ENCODE measurements at regions not wholly inside any gene's neighbourhood (a gene's known extent, or its start where the extent isn't known, plus 50 kb on each side); places are given as distances from the start of the nearest gene placed in this dataset.

GRCh38 chr15:94734460-94734859 lies 503.1 kb downstream of the MCTP2 start:
- no peak overlapping the region for H3K18ac ChIP-seq (ENCODE audit: low read length)
- no peak overlapping the region for H2AFZ ChIP-seq (ENCODE audit: insufficient read depth, low read length, poor library complexity)
- no peak overlapping the region for H3K23ac ChIP-seq (ENCODE audit: low read length)
- H3K79me2 ChIP-seq (ENCODE audit: control insufficient read depth, insufficient read depth, low read length, poor library complexity), result no peaks in the 10 kb centered on the region
- no peak overlapping the region for H3K9ac ChIP-seq (ENCODE audit: low read length)
- no peak overlapping the region for H2AK5ac ChIP-seq (ENCODE audit: low read length)
- WGBS (ENCODE audit: extremely low coverage, insufficient coverage, insufficient read length), result no CpG with 5 or more reads among the region's 1 CpG
- H3K4me2 ChIP-seq (ENCODE audit: low read length), result no peak overlapping the region
- H4K91ac ChIP-seq (ENCODE audit: low read depth, low read length), result no peak overlapping the region
- no peak overlapping the region for H4K8ac ChIP-seq (ENCODE audit: low read depth, low read length)
- no peak overlapping the region for H2BK12ac ChIP-seq (ENCODE audit: low read length)
- H3K9me3 ChIP-seq (ENCODE audit: insufficient read depth, low read depth, low read length), result no peaks in the 10 kb centered on the region
- H3K4me1 ChIP-seq (ENCODE audit: control insufficient read depth in 1 of 2, insufficient read depth in 2 of 2, low read length in 2 of 2), result no peaks in the 10 kb centered on the region
- no peak overlapping the region for H3K4me3 ChIP-seq (ENCODE audit: low read depth, low read length)
- H3K4ac ChIP-seq (ENCODE audit: low read depth, low read length), result no peak overlapping the region
- no peak overlapping the region for H3K27ac ChIP-seq (ENCODE audit: low read depth, low read length)
- no peaks in the 10 kb centered on the region for H3K36me3 ChIP-seq (ENCODE audit: control insufficient read depth in 1 of 2, insufficient read depth in 2 of 2, low read length in 2 of 2)
- no peak overlapping the region for H3K14ac ChIP-seq (ENCODE audit: low read length)
- H3K27me3 ChIP-seq (ENCODE audit: insufficient read depth, low read length), result no peaks in the 10 kb centered on the region
- H3K79me1 ChIP-seq (ENCODE audit: low read length), result no peaks in the 10 kb centered on the region
- H2BK120ac ChIP-seq (ENCODE audit: insufficient read depth, low read length, poor library complexity), result no peak overlapping the region
- no peak for DNase-seq
- H2BK5ac ChIP-seq (ENCODE audit: low read depth, low read length, poor library complexity), result no peak overlapping the region
- no peak overlapping the region for H4K12ac ChIP-seq (ENCODE audit: low read depth, low read length)

DNA sequence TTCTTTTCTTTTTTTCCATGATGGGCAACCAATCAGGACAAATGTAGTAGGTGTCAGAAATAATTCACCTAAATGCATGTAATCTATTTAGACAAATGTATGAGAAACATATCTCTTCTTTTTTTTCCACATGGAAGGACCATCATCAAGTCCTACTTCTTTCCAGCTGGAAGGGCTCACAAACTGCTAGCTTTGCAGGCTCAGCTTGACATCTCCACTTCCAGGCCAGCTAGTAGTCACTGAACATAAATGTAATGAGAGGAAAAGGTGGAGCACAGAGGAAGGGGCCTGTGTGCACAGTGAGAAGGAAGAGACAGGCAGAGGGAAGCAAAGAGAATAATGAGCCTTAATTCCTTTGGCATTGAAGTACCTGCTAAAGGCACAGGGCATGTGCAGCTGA lies 504.9 kb downstream of the MCTP2 start:
- Histone ChIP-seq H2BK120ac (ENCODE audit: insufficient read depth, low read length, poor library complexity) (no peak overlapping the region), H3K9ac (ENCODE audit: low read length) (no peak overlapping the region)

GRCh38 chr15:94739639-94740038 lies 508.3 kb downstream of the MCTP2 start:
- no peak overlapping the region for H4K91ac ChIP-seq (ENCODE audit: low read depth, low read length)
- H4K12ac ChIP-seq (ENCODE audit: low read depth, low read length), result no peak overlapping the region
- WGBS (ENCODE audit: extremely low coverage, insufficient coverage, insufficient read length), result no CpG with 5 or more reads among the region's 3 CpGs
- H3K4me2 ChIP-seq (ENCODE audit: low read length), result no peak overlapping the region
- H3K79me1 ChIP-seq (ENCODE audit: low read length), result no peaks in the 10 kb centered on the region
- no peaks in the 10 kb centered on the region for H3K79me2 ChIP-seq (ENCODE audit: control insufficient read depth, insufficient read depth, low read length, poor library complexity)
- no peak overlapping the region for H3K4ac ChIP-seq (ENCODE audit: low read depth, low read length)
- no peak overlapping the region for H2BK12ac ChIP-seq (ENCODE audit: low read length)
- H3K14ac ChIP-seq (ENCODE audit: low read length), result no peak overlapping the region
- DNase-seq, result no peak
- H4K8ac ChIP-seq (ENCODE audit: low read depth, low read length), result no peak overlapping the region
- no peak overlapping the region for H3K9ac ChIP-seq (ENCODE audit: low read length)
- H2AK5ac ChIP-seq (ENCODE audit: low read length), result no peak overlapping the region
- no peak overlapping the region for H3K4me3 ChIP-seq (ENCODE audit: low read depth, low read length)
- H2BK120ac ChIP-seq (ENCODE audit: insufficient read depth, low read length, poor library complexity), result no peak overlapping the region
- H3K27me3 ChIP-seq (ENCODE audit: insufficient read depth, low read length), result no peaks in the 10 kb centered on the region
- H3K9me3 ChIP-seq (ENCODE audit: insufficient read depth, low read depth, low read length), result no peaks in the 10 kb centered on the region
- no peak overlapping the region for H3K23ac ChIP-seq (ENCODE audit: low read length)
- no peak overlapping the region for H2BK5ac ChIP-seq (ENCODE audit: low read depth, low read length, poor library complexity)
- no peak overlapping the region for H3K18ac ChIP-seq (ENCODE audit: low read length)
- no peaks in the 10 kb centered on the region for H3K36me3 ChIP-seq (ENCODE audit: control insufficient read depth in 1 of 2, insufficient read depth in 2 of 2, low read length in 2 of 2)
- H2AFZ ChIP-seq (ENCODE audit: insufficient read depth, low read length, poor library complexity), result no peak overlapping the region
- H3K27ac ChIP-seq (ENCODE audit: low read depth, low read length), result no peak overlapping the region
- H3K4me1 ChIP-seq (ENCODE audit: control insufficient read depth in 1 of 2, insufficient read depth in 2 of 2, low read length in 2 of 2), result peaks cover 0 to 2% of the 10 kb centered on the region in 2 experiments

More for the DNA sequence above, 504.9 kb downstream of the MCTP2 start:
- Histone ChIP-seq H3K36me3 (ENCODE audit: control insufficient read depth in 1 of 2, insufficient read depth in 2 of 2, low read length in 2 of 2) (no peaks in the 10 kb centered on the region), H3K4ac (ENCODE audit: low read depth, low read length) (no peak overlapping the region), H3K4me3 (ENCODE audit: low read depth, low read length) (no peak overlapping the region), H3K18ac (ENCODE audit: low read length) (no peak overlapping the region), H4K12ac (ENCODE audit: low read depth, low read length) (no peak overlapping the region), H3K27ac (ENCODE audit: low read depth, low read length) (no peak overlapping the region), H3K14ac (ENCODE audit: low read length) (no peak overlapping the region), H3K79me2 (ENCODE audit: control insufficient read depth, insufficient read depth, low read length, poor library complexity) (no peaks in the 10 kb centered on the region), H2AFZ (ENCODE audit: insufficient read depth, low read length, poor library complexity) (no peak overlapping the region), H3K79me1 (ENCODE audit: low read length) (no peaks in the 10 kb centered on the region), H3K4me1 (ENCODE audit: control insufficient read depth in 1 of 2, insufficient read depth in 2 of 2, low read length in 2 of 2) (no peaks in the 10 kb centered on the region), H3K27me3 (ENCODE audit: insufficient read depth, low read length) (no peaks in the 10 kb centered on the region), H4K8ac (ENCODE audit: low read depth, low read length) (no peak overlapping the region), H3K4me2 (ENCODE audit: low read length) (no peak overlapping the region), H2AK5ac (ENCODE audit: low read length) (no peak overlapping the region), H3K23ac (ENCODE audit: low read length) (no peak overlapping the region), H2BK12ac (ENCODE audit: low read length) (no peak overlapping the region), H4K91ac (ENCODE audit: low read depth, low read length) (no peak overlapping the region), H2BK5ac (ENCODE audit: low read depth, low read length, poor library complexity) (no peak overlapping the region), H3K9me3 (ENCODE audit: insufficient read depth, low read depth, low read length) (no peaks in the 10 kb centered on the region)
- DNase-seq, result no peak

DNA sequence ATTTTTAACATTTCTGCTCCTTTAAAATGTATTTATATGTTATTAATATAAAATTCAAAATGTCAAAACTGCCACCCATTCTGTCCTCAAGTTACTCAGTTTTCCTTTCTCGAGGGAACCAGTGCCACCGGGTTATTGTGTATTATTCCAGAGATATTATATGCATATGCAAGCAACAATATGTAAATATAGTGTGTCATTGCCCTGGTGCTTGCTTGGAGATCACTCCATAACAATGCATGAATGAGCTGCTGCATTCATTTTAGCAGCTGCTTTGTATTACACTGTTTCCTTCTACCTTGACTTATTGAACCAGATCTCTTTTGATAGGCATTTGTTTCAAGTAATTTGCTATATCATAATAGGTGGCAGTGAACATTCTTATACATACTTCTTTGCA lies 509.1 kb downstream of the MCTP2 start:
- Histone ChIP-seq H3K18ac (ENCODE audit: low read length) (no peak overlapping the region), H3K27ac (ENCODE audit: low read depth, low read length) (no peak overlapping the region), H3K4ac (ENCODE audit: low read depth, low read length) (no peak overlapping the region), H4K91ac (ENCODE audit: low read depth, low read length) (no peak overlapping the region), H3K79me1 (ENCODE audit: low read length) (no peaks in the 10 kb centered on the region), H3K36me3 (ENCODE audit: control insufficient read depth in 1 of 2, insufficient read depth in 2 of 2, low read length in 2 of 2) (no peaks in the 10 kb centered on the region), H2AFZ (ENCODE audit: insufficient read depth, low read length, poor library complexity) (no peak overlapping the region), H2BK120ac (ENCODE audit: insufficient read depth, low read length, poor library complexity) (no peak overlapping the region), H3K4me3 (ENCODE audit: low read depth, low read length) (no peak overlapping the region), H3K4me1 (ENCODE audit: control insufficient read depth in 1 of 2, insufficient read depth in 2 of 2, low read length in 2 of 2) (peaks cover 0 to 5% of the 10 kb centered on the region in 2 experiments), H2BK12ac (ENCODE audit: low read length) (no peak overlapping the region), H3K79me2 (ENCODE audit: control insufficient read depth, insufficient read depth, low read length, poor library complexity) (no peaks in the 10 kb centered on the region), H2AK5ac (ENCODE audit: low read length) (no peak overlapping the region), H4K12ac (ENCODE audit: low read depth, low read length) (no peak overlapping the region), H3K14ac (ENCODE audit: low read length) (no peak overlapping the region), H3K9me3 (ENCODE audit: insufficient read depth, low read depth, low read length) (no peaks in the 10 kb centered on the region), H2BK5ac (ENCODE audit: low read depth, low read length, poor library complexity) (no peak overlapping the region), H3K23ac (ENCODE audit: low read length) (no peak overlapping the region), H3K9ac (ENCODE audit: low read length) (no peak overlapping the region), H4K8ac (ENCODE audit: low read depth, low read length) (no peak overlapping the region), H3K4me2 (ENCODE audit: low read length) (no peak overlapping the region), H3K27me3 (ENCODE audit: insufficient read depth, low read length) (no peaks in the 10 kb centered on the region)
- WGBS (ENCODE audit: extremely low coverage, insufficient coverage, insufficient read length), result no CpG with 5 or more reads among the region's 2 CpGs
- DNase-seq, result no peak

All from trophoblast cell (in vitro differentiated cells and primary cell).